ENCODE measurements at regions not wholly inside any gene's neighbourhood (a gene's known extent, or its start where the extent isn't known, plus 50 kb on each side); places are given as distances from the start of the nearest gene placed in this dataset.

GRCh38 chr3:64290161-64290560 is 64.9 kb upstream of the PRICKLE2 start:
- Histone ChIP-seq H3K4me3 (ENCODE audit: low read depth, low read length) (no peak overlapping the region), H3K9ac (no peak overlapping the region), H3K4me2 (ENCODE audit: low read length) (no peak overlapping the region), H3K79me2 (no peaks in the 10 kb centered on the region), H3K36me3 (ENCODE audit: control insufficient read depth, insufficient read depth, low read length) (no peaks in the 10 kb centered on the region), H2AFZ (no peak overlapping the region), H3K9me3 (ENCODE audit: control insufficient read depth, low read length) (no peaks in the 10 kb centered on the region), H3K27me3 (ENCODE audit: control insufficient read depth, insufficient read depth, low read length) (no peaks in the 10 kb centered on the region), H3K4me1 (no peaks in the 10 kb centered on the region), H3K27ac (no peak overlapping the region)
- TF ChIP-seq, protein P1, sequence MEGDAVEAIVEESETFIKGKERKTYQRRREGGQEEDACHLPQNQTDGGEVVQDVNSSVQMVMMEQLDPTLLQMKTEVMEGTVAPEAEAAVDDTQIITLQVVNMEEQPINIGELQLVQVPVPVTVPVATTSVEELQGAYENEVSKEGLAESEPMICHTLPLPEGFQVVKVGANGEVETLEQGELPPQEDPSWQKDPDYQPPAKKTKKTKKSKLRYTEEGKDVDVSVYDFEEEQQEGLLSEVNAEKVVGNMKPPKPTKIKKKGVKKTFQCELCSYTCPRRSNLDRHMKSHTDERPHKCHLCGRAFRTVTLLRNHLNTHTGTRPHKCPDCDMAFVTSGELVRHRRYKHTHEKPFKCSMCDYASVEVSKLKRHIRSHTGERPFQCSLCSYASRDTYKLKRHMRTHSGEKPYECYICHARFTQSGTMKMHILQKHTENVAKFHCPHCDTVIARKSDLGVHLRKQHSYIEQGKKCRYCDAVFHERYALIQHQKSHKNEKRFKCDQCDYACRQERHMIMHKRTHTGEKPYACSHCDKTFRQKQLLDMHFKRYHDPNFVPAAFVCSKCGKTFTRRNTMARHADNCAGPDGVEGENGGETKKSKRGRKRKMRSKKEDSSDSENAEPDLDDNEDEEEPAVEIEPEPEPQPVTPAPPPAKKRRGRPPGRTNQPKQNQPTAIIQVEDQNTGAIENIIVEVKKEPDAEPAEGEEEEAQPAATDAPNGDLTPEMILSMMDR (IDR thresholded peaks at IDR 0.05): no peak

- TF ChIP-seq, protein P1 (IDR thresholded peaks at IDR 0.05): no peak
- Histone ChIP-seq H3K27me3 (ENCODE audit: control insufficient read depth, insufficient read depth, low read length) (no peaks in the 10 kb centered on the region), H3K79me2 (no peaks in the 10 kb centered on the region), H3K4me1 (no peaks in the 10 kb centered on the region), H3K9ac (no peak overlapping the region), H3K36me3 (ENCODE audit: control insufficient read depth, insufficient read depth, low read length) (no peaks in the 10 kb centered on the region), H3K27ac (no peak overlapping the region), H3K4me2 (ENCODE audit: low read length) (no peak overlapping the region), H2AFZ (no peak overlapping the region), H3K9me3 (ENCODE audit: control insufficient read depth, low read length) (no peaks in the 10 kb centered on the region), H3K4me3 (ENCODE audit: low read depth, low read length) (no peak overlapping the region)
Measured at GRCh38 chr3:64289622-64290021, 64.4 kb upstream of the PRICKLE2 start.

DNA sequence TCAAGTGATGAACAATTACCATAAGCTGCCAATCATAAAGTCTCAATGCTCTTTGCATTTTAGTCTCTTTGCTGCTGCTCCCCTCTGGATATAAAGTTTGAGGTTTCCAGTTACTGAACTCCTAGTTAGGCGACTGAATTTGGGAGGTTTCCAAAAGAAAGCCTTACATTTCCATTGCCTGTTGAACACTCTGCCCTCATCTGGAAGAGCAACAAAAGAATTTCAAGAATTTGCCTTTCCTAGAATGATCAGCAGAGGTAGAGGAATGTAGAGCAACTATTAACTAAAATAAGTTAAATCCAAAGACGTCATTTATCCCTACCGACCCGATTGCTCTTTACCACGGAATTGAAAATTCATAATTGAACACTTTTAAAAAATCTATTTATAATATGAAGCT is 53.4 kb upstream of the PRICKLE2 start:
- no peaks in the 10 kb centered on the region for H3K27me3 ChIP-seq (ENCODE audit: control insufficient read depth, insufficient read depth, low read length)
- H3K4me2 ChIP-seq (ENCODE audit: low read length): no peak overlapping the region
- no peak overlapping the region for H3K9ac ChIP-seq
- H3K4me3 ChIP-seq (ENCODE audit: low read depth, low read length): no peak overlapping the region
- no peak overlapping the region for H2AFZ ChIP-seq
- TF ChIP-seq, protein P1 (IDR thresholded peaks at IDR 0.05): no peak
- H3K36me3 ChIP-seq (ENCODE audit: control insufficient read depth, insufficient read depth, low read length): no peaks in the 10 kb centered on the region
- no peak overlapping the region for H3K27ac ChIP-seq
- H3K79me2 ChIP-seq: no peaks in the 10 kb centered on the region
- H3K9me3 ChIP-seq (ENCODE audit: control insufficient read depth, low read length): no peaks in the 10 kb centered on the region
- H3K4me1 ChIP-seq: no peaks in the 10 kb centered on the region

GRCh38 chr3:64276131-64276530 is 50.9 kb upstream of the PRICKLE2 start:
- Histone ChIP-seq H3K27ac (no peak overlapping the region), H3K79me2 (no peaks in the 10 kb centered on the region), H3K36me3 (ENCODE audit: control insufficient read depth, insufficient read depth, low read length) (no peaks in the 10 kb centered on the region), H3K4me3 (ENCODE audit: low read depth, low read length) (no peak overlapping the region), H3K27me3 (ENCODE audit: control insufficient read depth, insufficient read depth, low read length) (no peaks in the 10 kb centered on the region), H3K4me1 (no peaks in the 10 kb centered on the region), H3K9ac (no peak overlapping the region), H2AFZ (no peak overlapping the region), H3K4me2 (ENCODE audit: low read length) (no peak overlapping the region), H3K9me3 (ENCODE audit: control insufficient read depth, low read length) (no peaks in the 10 kb centered on the region)
- TF ChIP-seq, protein P1 (IDR thresholded peaks at IDR 0.05): no peak
